ENCODE measurements at regions not wholly inside any gene's neighbourhood (a gene's known extent, or its start where the extent isn't known, plus 50 kb on each side); places are given as distances from the start of the nearest gene placed in this dataset.

DNA sequence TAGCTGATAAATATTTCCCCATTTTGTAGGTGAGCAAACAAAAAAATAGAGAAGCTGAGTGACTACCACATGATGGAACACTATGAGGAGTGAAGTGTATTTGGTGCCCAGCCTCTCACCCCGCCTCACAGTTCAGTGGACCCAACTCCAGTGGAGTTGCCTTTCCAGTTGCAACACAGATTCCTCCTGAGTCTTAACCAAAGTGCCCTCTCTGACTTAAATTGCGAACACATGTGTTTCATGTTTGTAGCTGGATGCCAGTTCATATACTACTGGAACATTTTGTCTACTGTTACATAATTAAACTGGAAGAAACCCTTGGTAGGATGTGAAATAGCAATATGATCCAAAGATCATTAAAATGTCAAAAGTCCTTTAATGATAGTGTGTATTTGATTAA is 448.9 kb downstream of the COL12A1 start:
- no peak overlapping the region for H3K4me3 ChIP-seq (ENCODE audit: low read depth, low read length)
- ChIA-PET CTCF (no interaction called here), POLR2A (no interaction called here)
- DNase-seq (ENCODE audit: low read depth, low spot score) = no peak
- TF ChIP-seq, protein P1, sequence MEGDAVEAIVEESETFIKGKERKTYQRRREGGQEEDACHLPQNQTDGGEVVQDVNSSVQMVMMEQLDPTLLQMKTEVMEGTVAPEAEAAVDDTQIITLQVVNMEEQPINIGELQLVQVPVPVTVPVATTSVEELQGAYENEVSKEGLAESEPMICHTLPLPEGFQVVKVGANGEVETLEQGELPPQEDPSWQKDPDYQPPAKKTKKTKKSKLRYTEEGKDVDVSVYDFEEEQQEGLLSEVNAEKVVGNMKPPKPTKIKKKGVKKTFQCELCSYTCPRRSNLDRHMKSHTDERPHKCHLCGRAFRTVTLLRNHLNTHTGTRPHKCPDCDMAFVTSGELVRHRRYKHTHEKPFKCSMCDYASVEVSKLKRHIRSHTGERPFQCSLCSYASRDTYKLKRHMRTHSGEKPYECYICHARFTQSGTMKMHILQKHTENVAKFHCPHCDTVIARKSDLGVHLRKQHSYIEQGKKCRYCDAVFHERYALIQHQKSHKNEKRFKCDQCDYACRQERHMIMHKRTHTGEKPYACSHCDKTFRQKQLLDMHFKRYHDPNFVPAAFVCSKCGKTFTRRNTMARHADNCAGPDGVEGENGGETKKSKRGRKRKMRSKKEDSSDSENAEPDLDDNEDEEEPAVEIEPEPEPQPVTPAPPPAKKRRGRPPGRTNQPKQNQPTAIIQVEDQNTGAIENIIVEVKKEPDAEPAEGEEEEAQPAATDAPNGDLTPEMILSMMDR (IDR thresholded peaks at IDR 0.05; ENCODE audit: insufficient read depth, low read length, missing control alignments) = no peak

DNA sequence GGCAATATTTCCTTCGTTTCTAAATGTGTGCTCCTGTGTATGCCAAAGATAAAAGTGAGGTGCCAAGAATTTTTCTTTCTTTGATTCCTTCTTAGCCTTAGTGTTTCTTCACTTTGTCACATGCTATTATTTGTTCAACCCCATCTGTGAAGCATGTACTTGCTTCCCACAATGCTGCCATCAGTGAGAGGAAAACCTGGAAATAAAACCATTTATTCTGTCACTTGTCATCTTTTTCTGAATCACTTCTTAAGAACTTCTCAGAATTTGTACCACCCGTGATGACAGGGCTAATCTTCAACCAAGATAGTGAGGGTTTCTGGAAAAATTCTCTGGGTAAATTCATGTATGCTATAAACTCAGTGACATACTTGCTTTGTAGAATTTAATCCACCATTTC is 450.1 kb downstream of the COL12A1 start:
- DNase-seq (ENCODE audit: low read depth, low spot score) = no peak
- TF ChIP-seq, protein P1 (IDR thresholded peaks at IDR 0.05; ENCODE audit: insufficient read depth, low read length, missing control alignments) = no peak
- H3K4me3 ChIP-seq (ENCODE audit: low read depth, low read length) = no peak overlapping the region
- ChIA-PET CTCF (interaction anchor here (1.4 kb wide), 1 partner anchor 347 kb away, joined by 3 read pairs; no protein-coding TSS in a partner anchor), POLR2A (no interaction called here)

DNA sequence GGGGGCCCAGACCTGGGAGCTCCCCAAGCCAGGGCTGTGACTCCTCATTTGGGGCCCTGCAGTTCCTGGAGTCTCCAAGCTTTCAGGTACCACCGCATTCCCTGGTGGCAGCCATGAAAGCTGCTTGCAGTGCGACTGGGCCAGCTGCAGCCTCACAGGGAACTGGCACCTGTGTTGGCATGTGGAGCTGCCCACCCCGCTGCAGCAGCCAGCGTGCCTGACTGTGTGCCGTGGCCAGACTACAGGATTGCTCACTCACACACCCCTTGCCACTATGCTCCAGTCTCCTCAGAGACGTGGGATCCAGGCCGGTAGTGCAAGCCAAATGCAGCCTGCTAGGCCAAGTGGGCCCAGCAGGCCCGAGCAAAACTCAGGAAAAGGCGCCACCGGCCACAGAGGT is 450.7 kb downstream of the COL12A1 start:
- TF ChIP-seq, protein P1 (IDR thresholded peaks at IDR 0.05; ENCODE audit: insufficient read depth, low read length, missing control alignments) = no peak
- DNase-seq (ENCODE audit: low read depth, low spot score) = no peak
- no peak overlapping the region for H3K4me3 ChIP-seq (ENCODE audit: low read depth, low read length)
- ChIA-PET CTCF (interaction anchor here (1.4 to 1.6 kb wide), 2 partner anchors 12 to 346 kb away, joined by 3 to 5 read pairs; no protein-coding TSS in a partner anchor), POLR2A (no interaction called here)

DNA sequence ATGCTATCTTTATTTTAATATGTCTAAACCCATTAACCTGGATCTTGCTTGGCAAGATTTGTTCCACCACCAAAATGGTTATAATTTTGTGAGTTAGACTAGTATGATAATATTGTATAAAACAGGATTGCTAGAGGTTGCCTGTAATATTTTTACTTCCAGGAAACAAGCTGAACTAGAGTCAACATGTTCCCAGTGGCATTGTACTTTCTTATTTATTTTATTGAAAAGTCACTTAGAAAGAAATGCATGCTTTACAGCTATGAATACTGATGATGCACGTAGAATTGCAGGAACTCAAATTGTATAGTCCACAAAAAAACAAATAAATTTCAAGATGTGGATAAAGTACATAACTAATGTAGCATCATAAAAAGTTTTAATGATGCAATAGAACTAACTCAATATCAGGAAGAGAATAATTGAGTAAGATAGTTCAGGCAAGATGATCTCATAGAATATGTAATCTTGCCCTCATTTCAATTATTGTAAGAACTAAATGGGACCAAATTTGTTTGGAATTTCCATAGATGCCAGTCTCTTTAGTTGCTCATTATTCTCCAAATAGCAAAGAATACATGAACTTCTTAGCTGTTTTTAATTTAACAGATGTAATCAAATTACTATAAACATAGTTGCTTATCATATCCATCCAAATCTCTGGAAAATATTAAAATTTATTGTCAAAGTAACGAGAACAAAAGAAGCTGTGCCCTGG is 451.8 kb downstream of the COL12A1 start:
- H3K4me3 ChIP-seq (ENCODE audit: low read depth, low read length) = no peak overlapping the region
- TF ChIP-seq, protein P1 (IDR thresholded peaks at IDR 0.05; ENCODE audit: insufficient read depth, low read length, missing control alignments) = no peak
- no peak for DNase-seq (ENCODE audit: low read depth, low spot score)
- ChIA-PET POLR2A (no interaction called here), CTCF (interaction anchor here (1.4 to 1.6 kb wide), 2 partner anchors 11 to 345 kb away, joined by 3 to 5 read pairs; no protein-coding TSS in a partner anchor)

DNA sequence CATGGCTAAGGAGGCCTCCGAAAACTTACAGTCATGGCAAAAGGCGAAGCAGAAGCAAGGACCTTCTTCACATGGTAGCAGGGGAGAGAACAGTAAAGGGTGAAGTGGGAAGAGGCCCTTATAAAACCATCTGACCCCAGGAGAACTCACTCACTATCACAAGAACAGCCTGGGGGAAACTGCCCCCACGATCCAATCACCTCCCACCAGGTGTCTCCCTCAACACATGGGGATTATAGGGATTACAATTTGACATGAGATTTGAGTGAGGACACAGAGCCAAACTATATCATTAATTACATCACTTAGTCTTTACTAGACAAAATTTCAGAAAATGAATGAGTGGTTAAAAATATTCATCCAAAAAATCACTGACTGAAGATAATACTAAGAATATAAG is 453.6 kb downstream of the COL12A1 start:
- POLR2A ChIA-PET = no interaction called here
- H3K4me3 ChIP-seq (ENCODE audit: low read depth, low read length) = no peak overlapping the region
- CTCF ChIA-PET = no interaction called here
- DNase-seq (ENCODE audit: low read depth, low spot score) = no peak
- TF ChIP-seq, protein P1 (IDR thresholded peaks at IDR 0.05; ENCODE audit: insufficient read depth, low read length, missing control alignments) = no peak

DNA sequence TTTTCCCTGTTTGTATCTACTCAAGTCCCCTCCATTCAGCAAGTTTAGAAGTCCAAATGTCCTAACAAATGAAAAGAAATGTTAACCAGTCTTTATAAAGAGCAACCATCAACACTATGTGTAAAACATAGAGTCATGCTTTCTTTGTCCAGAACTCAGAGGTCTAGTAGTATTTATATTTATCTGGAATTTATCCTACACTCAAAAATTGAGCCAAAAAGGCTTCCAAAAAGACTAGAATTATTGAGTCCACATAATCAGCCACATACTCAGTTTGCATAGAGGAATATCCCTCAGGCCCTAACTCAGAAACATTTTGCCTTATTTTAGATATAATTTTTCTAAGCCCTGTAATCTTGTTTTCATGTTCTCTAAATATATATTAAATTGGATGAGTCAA is 455.0 kb downstream of the COL12A1 start:
- no peak overlapping the region for H3K4me3 ChIP-seq (ENCODE audit: low read depth, low read length)
- no peak for DNase-seq (ENCODE audit: low read depth, low spot score)
- CTCF ChIA-PET = interaction anchor here (1.1 kb wide), 1 partner anchor 8 kb away, joined by 3 read pairs; no protein-coding TSS in a partner anchor
- POLR2A ChIA-PET = no interaction called here
- TF ChIP-seq, protein P1 (IDR thresholded peaks at IDR 0.05; ENCODE audit: insufficient read depth, low read length, missing control alignments) = no peak
